ENCODE measurements at regions not wholly inside any gene's neighbourhood (a gene's known extent, or its start where the extent isn't known, plus 50 kb on each side); places are given as distances from the start of the nearest gene placed in this dataset.
A peak's percentile ranks its signal among the peaks of the same experiment; 100 is the strongest.

DNA sequence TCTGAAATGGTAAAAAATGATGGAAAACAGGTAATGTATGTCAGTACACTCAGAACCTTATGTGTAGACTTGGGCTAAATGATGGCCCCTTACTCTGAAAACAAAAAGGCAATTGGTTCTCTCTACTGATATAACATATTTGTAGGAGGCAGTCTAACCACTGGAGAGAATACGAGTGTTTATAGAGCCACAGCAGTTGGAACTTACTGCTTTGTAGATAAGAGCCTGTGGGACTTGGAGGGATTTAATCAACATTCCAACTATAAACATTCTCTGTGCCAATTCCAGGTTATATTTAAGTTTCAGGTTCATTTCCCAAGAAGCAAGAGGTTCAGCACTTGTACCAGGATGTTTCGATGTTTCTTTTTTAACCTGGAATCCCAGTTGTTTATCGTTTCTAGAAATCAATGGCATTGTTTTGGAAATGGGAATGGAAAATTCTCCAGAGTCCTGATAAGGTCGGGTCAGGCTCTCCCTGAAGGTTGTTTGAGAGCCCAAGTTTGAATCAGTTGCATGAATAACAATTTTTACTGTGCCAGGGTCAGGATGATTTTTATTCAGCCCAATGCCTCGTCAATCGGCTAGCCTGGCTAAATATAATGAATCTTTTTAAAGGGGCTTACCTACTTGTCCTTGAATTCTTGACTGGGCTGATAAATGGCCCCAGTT is 278.4 kb upstream of the FAM98A start:
- DNase-seq (ENCODE audit: low spot score), result no peak

DNA sequence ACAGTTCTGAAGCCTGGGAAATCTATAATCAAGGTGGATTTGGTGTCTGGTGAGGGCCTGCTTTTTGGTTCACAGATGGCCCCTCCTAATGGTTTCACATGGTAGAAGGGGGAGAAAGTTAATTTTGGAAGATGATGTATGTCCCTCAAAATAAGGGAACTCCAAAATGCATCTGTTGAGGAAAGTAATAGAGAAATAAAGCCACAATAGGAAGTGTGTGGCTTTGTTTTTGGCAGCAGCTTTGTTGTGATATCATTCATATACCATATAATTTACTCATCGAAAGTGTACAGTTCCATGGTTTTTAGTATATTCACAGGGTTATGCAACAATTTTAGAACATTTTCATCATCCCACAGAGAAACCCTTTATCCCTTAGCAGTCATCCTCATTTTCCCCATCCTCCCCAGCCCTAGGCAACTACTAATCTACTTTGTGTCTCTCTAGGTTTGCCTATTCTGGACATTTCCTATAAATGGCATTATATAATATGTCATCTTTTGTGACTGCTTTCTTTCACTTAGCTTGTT is 274.0 kb upstream of the FAM98A start:
- no peak for DNase-seq (ENCODE audit: low spot score)

DNA sequence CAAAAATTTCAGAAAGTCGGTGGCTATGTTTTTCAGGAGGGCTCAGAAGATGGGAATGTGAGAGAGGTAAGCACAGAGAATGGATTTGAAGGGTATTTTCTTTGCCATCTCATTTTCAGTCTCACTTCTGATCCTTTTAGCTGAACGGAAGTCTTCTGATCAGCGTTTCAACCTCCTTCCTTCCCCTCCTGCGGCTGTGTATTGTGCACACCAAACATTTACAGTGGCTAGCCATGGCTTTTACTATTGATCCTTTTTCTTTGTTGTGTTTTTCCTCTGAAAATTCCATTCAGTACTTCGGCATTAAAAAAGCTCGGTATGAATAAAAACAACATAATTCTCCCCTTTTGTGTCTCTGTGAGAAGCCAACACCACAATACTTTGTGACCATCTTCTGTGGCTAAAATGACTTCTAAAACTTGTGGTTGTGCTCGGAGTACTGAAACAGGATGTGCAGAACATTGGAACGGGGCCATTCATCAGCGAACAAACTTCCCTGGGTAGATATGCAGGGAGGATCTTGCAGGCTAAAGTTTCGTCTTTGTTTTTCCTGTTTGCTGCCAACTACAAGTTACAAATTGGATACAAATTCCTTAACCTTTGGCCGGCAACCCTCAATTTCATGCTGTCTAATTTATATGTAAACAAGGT is 260.8 kb upstream of the FAM98A start:
- DNase-seq (ENCODE audit: low spot score), result no peak

DNA sequence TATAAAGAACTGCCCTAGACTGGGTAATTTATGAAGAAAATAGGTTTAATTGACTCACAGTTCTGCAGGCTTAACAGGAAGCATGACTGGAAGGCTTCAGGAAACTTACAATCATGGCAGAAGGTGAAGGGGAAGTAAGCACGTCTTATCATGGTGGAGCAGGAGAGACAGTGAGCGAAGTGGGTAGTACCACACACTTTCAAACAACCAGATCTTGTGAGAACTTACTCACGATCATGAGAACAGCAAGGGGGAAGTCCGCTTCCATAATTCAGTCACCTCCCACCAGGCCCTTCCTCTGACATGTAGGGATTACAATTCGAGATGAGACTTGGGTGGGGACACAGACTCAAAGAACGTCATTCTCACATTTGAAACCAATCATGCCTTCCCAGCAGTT is 260.1 kb upstream of the FAM98A start:
- no peak for DNase-seq (ENCODE audit: low spot score)

DNA sequence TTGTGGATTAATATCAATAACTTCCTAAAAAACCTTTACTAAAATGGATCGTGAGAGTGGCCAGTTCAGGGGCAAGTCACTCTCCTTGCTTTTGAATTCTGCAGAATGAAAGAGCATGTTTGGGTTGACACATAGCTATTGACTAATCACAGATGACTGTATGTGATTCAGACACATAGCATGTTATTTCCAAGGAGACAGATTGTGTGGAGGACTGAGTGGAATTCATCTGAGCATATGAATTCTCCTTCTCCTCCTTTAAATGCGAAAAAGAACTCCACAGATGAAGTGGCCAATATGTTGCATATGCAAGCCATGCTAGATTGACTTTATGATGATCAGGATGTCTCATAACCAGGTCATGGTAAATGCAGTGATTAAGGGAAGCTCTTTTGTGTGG is 249.4 kb upstream of the FAM98A start:
- DNase-seq (ENCODE audit: low spot score), result peak; percentile 49

DNA sequence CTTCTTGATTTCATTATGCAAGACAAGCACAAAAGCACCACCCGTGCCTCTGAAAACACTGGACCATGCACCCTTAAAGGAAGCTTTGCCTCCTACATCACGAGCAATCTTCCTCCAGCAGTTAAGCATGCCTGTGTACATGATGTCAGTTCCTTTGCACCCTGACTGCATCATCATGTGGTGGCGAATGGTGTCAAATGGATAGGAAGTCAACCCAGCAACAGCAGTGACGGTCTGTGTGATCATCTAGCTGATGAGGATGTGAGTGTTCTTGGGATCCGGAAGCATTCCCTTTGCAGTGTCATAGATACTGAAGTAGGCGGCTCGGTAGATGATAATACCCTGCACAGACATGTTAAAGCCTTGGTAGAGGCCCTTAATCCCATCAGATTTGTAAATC is 240.7 kb upstream of the FAM98A start:
- no peak for DNase-seq (ENCODE audit: low spot score)

DNA sequence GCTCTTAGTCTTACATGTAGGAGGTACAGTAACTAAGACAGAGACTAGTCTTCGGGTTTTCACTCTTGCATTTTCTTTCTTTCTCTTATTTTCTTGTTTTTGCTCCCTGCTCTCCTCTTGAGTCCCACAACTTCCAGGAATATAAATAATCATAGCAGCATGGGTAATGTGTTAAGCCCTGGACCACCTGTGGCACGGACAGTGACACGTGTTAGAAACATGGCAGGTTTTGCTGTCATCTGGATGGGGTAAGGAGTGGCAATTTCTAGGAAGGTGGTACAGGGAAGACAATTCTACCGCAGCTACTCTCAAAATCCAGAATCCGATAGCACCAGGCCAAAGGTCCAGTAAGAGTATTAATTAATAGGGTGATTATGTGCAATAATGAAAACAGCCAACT is 237.5 kb upstream of the FAM98A start:
- DNase-seq (ENCODE audit: low spot score), result no peak

DNA sequence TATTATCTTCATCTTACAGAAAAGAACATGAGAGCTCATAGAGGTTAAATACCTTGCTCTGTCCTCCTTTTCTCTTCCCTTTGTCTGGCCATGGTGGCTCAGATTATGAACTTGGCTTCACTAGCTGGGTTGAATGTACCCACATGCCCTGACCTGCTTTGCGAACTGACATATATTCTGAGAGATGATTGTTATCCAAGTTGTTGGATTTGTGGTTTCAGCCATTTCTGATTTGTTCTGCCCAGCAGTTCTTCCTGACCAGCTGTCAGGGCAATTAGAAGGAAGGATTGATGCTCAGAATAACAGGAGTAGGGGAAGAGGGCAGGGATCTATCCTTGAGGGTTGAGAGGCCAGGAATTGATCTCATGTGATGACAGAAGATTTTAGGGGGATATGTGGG is 236.8 kb upstream of the FAM98A start:
- DNase-seq (ENCODE audit: low spot score), result no peak

DNA sequence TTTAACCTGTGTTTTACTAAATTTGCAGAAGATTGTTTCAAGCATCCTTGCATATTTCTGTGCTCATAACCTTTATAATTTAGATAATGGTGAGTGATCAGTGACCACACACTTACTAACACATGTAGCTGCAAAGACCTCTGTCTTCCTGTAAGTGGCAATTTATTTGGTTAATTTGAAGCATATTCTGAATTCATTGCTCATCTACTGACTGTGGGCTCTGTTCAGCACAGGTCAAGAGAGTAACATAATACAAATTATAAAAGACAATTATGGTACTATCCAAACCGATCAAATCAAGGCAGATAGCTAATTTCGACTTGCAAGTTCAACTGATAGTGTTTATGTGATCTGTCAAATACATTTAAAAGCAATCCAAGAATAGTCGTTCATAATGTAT is 223.9 kb upstream of the FAM98A start:
- DNase-seq (ENCODE audit: low spot score), result no peak

DNA sequence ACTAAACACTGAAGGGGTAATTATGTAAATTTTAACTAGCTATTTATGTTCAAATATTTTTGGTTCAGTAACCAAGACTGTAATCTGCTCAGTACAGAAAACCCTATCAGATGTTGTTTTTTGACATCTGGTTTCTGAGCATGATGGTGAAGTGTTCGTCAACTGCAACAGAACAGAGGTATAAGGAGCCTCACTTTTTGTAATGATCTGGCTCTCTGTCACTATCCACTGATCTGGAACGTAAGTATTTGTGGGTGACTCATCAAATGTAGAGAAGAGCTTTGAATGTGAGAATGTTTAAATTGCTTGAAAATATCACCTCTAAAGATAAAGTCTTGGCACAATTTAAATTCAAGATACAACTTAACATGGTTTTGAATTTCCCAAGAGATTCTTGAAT is 213.6 kb upstream of the FAM98A start:
- no peak for DNase-seq (ENCODE audit: low spot score)

DNA sequence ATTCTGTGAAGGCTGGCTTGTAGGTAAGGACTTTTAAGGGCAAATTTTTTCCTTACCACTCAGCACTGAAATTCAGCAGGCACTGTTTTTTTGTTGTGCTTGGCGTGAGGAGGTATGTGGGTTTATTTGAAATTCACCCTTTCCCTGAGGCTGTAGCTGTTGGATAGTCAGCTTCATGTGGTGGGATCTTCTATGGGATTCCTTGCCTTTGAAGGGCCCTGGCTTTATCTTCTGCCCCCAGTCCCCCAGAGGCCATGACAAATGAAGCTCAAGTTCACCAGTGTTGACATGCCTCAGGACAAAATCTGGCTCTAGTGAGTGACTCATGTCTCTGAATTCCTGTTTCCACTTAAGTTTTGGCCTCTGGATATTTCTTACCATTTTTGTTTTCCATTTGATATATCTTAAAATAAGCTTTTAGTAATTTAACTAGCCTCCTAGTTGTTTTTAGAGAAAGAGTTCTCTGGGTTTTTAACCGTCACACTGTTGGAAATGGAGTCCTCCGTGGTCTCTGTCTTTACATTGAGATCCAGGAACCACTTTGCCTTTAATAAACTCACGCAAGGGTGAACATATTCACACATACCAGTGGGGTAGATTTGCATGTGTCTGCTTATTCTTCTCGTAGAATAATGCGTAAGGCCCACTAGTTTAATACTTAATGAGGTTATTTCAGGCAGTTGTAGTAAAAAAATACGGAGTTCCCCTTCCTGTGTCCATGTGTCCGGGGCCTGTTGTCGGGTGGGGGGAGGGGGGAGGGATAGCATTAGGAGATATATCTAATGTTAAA is 211.1 kb upstream of the FAM98A start:
- DNase-seq (ENCODE audit: low spot score), result peak; percentile 24

DNA sequence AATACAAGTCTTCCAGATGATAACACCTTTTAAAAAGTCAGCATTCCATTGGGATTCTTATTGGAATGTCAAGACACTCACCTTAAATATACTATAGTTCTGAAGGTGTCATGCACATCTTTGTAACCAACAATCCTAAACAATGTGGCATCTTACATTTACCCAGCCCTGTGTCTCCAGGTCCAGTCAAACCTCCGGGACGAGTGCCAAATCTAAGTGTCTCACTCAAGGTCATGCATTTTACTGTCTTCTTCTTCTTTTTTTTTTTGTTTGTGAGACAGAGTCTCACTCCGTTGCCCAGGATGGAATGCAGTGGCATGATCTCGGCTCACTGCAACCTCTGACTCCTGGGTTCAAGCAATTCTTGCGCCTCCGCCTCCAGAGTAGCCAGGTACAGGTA is 206.9 kb upstream of the FAM98A start:
- DNase-seq (ENCODE audit: low spot score), result no peak

DNA sequence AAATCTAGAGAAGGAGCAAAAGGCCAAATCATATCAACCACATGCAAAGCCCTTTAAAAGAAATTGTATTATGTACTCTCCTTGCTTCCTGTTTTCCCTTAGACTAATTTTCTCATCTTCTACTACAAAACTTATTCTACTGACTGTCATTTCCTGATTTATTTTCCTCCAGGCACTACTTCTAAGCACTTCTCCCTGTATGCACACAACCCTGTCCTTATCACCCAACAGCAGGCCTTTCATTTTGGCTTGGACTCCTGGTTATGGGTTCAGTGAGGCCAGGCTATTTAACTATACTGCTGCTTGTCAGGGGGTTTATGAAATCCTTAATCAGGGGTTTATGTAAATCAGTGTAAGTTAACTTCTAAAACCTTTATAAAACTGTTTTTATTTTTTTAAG is 205.1 kb upstream of the FAM98A start:
- no peak for DNase-seq (ENCODE audit: low spot score)

DNA sequence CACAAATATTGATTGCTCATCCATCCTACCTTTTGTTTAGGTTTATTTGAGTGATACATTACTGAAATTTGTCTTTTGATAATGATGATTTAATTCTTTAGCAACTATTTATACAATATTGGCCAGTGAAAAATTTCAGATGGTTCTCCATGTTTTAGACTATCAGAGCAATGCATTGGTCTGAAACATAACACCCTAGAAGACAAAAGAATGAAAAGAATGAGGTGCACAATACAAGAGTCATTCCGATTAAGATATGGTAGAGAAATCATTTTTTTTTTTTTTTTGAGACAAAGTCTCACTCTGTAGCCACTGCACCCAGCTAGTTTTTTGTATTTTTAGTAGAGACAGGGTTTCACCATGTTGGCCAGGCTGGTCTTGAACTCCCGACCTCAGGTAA is 197.4 kb upstream of the FAM98A start:
- DNase-seq (ENCODE audit: low spot score), result no peak

DNA sequence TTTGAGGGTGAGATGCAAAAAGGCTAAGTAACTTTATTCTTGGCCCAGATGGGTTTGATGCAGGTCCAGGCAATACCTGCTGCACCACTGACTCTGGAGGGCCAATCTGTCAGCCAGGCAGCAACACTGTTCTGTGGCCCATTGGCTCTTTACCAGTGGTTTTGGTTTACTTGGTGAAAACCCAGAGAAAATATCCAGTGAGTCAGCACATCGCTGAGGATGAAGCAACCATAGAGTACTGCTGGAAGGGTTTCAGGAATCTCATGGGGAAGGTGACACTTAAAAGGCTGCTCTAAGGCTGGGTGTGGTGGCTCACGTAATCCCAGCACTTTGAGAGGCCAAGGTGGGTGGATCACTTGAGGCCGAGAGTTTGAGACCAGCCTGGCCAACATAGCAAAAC is 192.5 kb upstream of the FAM98A start:
- peak; percentile 74 for DNase-seq (ENCODE audit: low spot score)

DNA sequence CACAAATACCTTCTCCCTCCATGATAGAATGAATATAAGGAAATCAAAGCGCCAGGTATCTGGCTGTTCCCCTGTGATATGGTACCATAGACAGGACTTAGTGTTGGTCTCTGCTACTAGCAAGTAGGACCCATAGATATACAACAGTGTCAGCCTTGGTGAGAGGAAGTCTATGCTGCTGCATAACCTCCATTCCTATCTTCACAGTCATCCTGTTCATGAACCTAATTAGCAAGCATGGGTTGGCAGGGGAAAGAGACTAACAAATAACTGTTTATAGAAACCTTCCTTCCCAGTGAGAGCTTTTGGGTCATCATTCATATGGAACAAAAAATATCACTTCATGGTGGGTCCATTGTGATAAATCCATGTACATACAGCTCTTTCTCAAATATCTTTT is 188.9 kb upstream of the FAM98A start:
- DNase-seq (ENCODE audit: low spot score), result peak; percentile 59

DNA sequence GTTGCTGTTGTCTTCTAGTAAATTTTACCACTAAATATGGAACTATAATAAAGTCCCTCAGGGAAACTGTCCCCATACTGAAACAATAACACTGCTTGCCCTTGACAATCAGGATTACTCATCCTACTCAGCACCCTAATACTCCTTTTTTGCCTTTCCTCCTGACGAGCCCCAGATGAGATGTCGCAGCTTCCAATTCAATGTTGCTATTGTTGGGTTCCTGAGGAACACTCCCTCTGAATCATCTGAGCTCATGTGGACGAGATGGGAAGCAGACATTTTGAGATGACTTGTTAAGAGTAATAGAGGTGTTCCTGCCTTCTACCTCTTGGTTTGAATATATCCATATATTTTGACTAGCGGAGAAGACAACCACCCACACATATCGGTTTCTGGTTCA is 187.8 kb upstream of the FAM98A start:
- DNase-seq (ENCODE audit: low spot score), result no peak

DNA sequence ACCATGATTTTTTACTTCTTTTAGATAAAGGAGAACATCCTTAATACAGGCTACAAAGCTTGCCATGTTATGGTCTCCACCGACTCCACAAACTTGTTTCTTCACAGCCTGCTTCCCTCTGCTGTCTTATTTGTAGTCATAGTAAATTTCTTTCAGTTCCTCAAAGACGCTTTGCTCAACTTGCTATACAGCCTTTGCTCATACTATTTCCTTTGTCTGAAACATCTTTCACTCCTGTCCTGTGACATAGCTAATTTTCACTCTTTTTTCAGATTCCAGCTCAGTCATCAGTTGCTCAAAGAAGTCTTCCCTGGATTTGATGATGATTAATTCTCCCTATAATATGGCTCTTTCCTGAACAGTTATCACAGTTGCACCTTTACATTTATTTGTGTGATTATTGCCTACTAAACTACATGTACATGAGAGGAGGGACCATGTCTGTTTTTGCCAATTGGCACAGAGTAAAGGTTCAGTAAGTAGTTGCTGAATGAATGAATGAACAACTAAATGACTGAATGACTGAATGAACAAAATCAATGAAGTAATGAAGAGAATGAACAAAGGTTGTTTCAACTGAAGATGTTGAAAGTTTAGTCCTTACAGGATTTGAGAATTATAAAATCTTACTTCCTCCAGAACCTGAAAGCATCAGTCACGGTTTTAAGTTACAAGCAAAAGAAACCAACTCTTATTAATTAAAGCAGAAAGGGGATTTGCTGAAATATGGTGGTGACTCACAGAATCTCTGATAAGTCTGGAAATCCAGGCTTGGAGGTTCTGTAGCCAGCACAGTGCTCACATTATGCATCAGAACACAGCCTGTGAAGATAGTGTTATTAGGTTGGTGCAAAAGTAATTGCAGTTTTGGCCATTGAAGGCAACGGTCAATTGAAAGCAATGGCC is 186.4 kb upstream of the FAM98A start:
- no peak for DNase-seq (ENCODE audit: low spot score)

DNA sequence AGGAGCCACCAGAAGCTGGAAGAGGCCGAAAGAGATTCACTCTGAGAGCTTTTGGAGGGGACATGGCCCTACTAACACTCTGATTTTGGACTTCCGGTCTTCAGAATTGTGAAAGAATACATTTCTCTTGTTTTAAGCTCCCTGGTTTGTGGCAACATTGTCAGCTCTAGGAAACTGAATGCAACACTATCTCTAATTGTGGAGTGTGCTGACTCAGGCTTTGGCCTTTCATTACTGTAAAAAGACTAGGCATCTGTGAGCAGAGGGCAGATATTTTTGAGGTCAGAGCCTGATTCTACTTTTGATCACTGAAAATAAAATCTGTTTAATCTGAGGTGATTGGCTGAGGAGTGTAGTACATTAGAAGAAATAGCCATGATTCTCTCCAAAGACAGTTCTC is 185.4 kb upstream of the FAM98A start:
- no peak for DNase-seq (ENCODE audit: low spot score)

DNA sequence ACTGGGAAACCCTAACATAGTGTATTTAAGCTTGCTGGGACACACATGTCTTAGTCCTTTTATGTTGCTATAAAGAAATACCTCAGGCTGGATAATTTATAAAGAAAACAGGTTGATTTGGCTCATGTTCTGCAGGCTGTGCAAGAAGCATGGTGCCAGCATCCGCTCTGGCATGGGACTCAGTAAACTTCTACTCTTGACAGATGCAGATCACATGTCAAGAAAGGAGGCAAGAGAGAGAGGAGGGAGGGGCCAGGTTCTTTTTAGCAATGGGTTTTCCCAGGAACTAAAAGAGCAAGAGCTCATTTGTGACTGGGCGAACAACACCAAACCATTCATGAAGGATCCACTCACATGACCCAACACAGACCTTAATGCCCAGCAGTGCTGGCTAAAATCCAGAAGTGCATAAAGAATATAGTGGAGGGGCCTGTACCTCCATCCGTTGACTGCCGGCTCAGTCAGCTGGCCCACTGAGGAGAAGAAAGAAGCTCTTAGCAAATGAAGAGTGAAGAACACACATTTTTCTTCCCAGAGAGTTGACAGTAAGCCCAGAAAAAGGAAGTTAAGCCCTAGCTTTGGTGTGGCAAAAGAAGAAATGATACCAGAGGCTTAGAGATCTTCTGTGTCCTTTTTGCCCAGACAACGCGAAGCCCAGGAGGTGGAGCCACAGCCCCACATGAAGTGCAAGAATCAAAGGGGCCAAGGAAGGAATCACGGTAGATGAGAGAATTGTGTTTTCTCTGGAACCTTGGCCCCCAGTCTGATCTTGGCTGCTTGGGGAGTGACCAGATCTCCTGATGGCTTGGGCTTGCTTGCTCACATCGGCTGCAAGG is 183.5 kb upstream of the FAM98A start:
- no peak for DNase-seq (ENCODE audit: low spot score)

DNA sequence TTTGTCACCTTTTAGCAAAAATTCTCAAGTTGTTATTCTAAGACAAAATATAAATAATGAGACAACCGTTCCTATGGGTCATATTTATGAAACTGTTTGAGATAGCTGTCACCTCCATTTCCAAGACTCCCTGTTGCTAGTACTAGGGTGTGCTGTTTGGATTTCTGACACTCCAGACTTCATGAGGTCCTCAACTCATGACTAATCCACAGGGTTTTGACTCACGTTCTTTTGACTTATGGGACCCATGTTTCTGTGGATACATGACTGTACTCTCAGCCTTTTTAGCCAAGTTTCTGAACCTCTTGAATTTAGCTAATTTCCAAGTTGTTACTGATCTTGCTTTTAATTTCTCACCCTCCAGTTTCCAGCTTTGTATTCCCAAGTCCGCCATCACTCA is 178.7 kb upstream of the FAM98A start:
- DNase-seq (ENCODE audit: low spot score), result peak; percentile 18

Measured in AG08396 (cell line).